Lower leg skin (tissue), 4 donors: ENCODE measurements at regions not wholly inside any gene's neighbourhood (a gene's known extent, or its start where the extent isn't known, plus 50 kb on each side); places are given as distances from the start of the nearest gene placed in this dataset.

Experiments used
- DNase-seq, 2 donors: peaks; one replicate each; pipeline ENCODE4 v3.0.0-alpha.2; 2019; ENCODE audit warnings: low spot score in 2 of 2
- H3K4me3 ChIP-seq: fragments of 200-600 bp; sonication (generic); 2 replicates; pipeline ENCODE4 v1.5.1; 2017; ENCODE audit warnings: mild to moderate bottlenecking, low read depth; ENCODE audit not compliant: poor library complexity, severe bottlenecking
- POLR2A ChIP-seq, 2 donors: fragments of 450-650 bp; IDR thresholded peaks; one replicate each; pipeline ENCODE4 v1.6.1; 2016 to 2017; ENCODE audit warnings: antibody characterized with exemption in 2 of 2, mild to moderate bottlenecking in 1 of 2, moderate library complexity in 1 of 2
- WGBS, 2 donors: methylation state at CpG; one replicate each; pipeline ENCODE4 v1.1.5; 2018; 5-methylcytosine and 5-hydroxymethylcytosine counted together
- intact Hi-C: fragments of 100-400 bp; cut with DNase I; formaldehyde crosslinking; loops from one replicate; pipeline ENCODE4 v1.15.0; 2023; ENCODE audit warnings: low total_unique reads
- TF ChIP-seq, protein P1 (sequence below), 3 donors: fragments of 450-650 bp; IDR thresholded peaks; one replicate each; pipeline ENCODE4 v1.5.1; 2016; ENCODE audit warnings: antibody characterized with exemption in 3 of 3, mild to moderate bottlenecking in 3 of 3, moderate library complexity in 2 of 3

DNA sequence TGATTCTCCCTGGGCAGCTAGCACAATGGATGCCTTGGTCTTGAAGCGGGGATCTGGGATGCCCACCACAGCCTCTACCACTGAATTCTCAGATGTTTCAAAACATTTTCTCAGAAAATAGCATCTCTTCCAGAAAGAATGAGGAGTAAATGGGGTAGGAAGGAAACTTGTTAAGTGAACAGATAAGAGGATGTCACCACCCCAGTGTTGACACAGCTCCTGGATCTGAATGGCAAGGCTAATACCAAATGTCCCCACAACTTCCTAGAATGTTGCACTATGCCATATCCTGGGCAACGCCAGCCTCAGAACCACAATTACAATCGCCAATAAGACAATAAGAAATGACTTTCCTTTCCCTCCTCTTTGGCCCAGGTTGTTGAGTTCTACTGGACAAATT, 177.2 kb downstream of the BCL11A start:
- intact Hi-C loops, result no loop called here
- no peak for DNase-seq
- WGBS, 2 donors, result 80 to 86% methylated on average over 3 of the region's 3 CpGs
- H3K4me3 ChIP-seq, result no peak overlapping the region
- TF ChIP-seq POLR2A (IDR thresholded peaks at IDR 0.05), result no peak
- TF ChIP-seq, protein P1, sequence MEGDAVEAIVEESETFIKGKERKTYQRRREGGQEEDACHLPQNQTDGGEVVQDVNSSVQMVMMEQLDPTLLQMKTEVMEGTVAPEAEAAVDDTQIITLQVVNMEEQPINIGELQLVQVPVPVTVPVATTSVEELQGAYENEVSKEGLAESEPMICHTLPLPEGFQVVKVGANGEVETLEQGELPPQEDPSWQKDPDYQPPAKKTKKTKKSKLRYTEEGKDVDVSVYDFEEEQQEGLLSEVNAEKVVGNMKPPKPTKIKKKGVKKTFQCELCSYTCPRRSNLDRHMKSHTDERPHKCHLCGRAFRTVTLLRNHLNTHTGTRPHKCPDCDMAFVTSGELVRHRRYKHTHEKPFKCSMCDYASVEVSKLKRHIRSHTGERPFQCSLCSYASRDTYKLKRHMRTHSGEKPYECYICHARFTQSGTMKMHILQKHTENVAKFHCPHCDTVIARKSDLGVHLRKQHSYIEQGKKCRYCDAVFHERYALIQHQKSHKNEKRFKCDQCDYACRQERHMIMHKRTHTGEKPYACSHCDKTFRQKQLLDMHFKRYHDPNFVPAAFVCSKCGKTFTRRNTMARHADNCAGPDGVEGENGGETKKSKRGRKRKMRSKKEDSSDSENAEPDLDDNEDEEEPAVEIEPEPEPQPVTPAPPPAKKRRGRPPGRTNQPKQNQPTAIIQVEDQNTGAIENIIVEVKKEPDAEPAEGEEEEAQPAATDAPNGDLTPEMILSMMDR (IDR thresholded peaks at IDR 0.05), result no peak

DNA sequence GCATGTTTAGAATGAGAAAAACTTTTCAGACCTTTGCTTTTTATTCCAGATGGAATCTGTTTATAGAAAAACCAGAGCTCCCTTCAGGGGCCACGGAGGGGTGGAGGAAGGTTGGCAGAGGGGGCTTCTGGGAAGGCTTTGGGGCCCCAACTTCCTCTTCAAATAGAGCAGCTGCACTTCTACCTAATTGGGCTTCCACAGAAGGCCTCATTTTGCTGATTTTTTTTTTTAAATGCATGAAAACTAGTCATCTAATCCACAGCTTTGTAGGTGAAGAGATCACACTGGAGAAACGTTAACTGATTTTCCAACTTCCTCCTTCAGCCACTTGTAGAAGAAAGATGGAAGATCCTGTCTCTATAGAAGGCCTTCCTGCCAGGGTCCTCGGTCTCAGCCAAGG, 181.8 kb downstream of the BCL11A start:
- H3K4me3 ChIP-seq, result no peak overlapping the region
- WGBS, 2 donors, result 60 to 65% methylated on average over 3 of the region's 3 CpGs
- intact Hi-C loops, result no loop called here
- no peak for DNase-seq
- TF ChIP-seq POLR2A (IDR thresholded peaks at IDR 0.05), result no peak
- TF ChIP-seq, protein P1 (IDR thresholded peaks at IDR 0.05), result no peak

DNA sequence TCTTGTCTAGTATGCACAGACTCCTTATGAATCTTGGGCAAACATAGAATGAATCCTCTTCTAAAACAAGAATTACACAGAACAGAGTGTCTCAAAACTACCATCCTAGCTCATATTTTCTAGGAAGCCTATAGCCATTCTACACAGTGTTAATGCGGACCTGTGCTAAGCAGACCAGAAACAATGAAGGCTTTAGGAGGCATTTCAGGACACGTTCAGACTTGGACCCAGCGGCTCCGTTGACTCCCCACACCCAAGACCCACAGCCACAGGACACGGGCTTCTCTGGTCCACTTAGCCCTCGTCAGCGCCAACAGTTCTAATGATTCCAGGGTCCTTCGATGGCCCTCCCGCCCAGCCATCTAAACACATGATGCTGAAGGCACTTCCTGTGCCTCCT, 182.2 kb downstream of the BCL11A start:
- intact Hi-C loops, result no loop called here
- TF ChIP-seq, protein P1 (IDR thresholded peaks at IDR 0.05), result no peak
- TF ChIP-seq POLR2A (IDR thresholded peaks at IDR 0.05), result no peak
- no peak overlapping the region for H3K4me3 ChIP-seq
- 42 to 55% methylated on average over 9 of the region's 9 CpGs for WGBS, 2 donors
- DNase-seq, result no peak

DNA sequence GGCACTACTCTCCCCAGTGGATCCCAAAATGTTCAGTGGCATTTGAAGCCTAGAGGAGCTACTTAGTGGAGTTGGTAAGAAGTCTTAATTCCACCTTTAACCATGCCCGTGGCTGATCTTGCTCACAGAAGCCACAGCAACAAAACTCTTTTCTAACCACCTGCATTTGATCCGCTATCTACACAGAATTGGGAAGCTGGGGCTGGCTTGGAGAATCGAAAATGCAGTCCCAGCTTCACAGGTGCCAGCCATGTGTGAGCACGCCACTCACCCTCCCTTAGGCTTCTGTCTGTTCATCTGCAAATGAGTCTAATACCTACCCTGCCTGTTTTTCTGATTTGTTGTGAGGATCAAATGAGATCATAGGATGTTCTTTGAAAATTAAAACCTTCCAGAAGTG, 182.6 kb downstream of the BCL11A start:
- 30 to 46% methylated on average over 4 of the region's 4 CpGs for WGBS, 2 donors
- TF ChIP-seq, protein P1 (IDR thresholded peaks at IDR 0.05), result no peak
- no peak for TF ChIP-seq POLR2A (IDR thresholded peaks at IDR 0.05)
- intact Hi-C loops, result no loop called here
- H3K4me3 ChIP-seq, result no peak overlapping the region
- no peak for DNase-seq

DNA sequence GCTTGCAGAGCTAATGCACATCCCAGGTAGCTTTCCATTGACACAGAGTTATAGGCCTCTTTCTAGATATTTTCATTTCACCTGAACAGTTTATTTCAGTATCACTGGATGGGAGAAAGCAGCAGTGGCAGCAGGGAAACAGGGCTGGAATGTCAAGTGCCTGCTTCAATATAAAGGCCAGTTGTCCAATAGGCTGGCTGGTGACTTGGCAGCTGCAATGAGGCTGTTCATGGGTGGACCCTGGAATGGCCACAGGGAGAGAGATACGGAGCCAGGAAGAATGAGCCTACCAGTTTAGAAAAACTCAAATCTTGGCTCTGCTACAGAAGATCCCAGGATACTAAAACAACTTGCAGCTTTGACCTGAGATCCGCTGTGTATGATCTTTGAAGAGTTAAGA, 185.0 kb downstream of the BCL11A start:
- intact Hi-C loops, result no loop called here
- DNase-seq, result no peak
- 58 to 63% methylated on average over 2 of the region's 2 CpGs for WGBS, 2 donors

More for the DNA sequence above, 185.0 kb downstream of the BCL11A start:
- H3K4me3 ChIP-seq, result no peak overlapping the region
- no peak for TF ChIP-seq POLR2A (IDR thresholded peaks at IDR 0.05)
- TF ChIP-seq, protein P1 (IDR thresholded peaks at IDR 0.05), result no peak
